H9 (cell line): ENCODE measurements at regions not wholly inside any gene's neighbourhood (a gene's known extent, or its start where the extent isn't known, plus 50 kb on each side); places are given as distances from the start of the nearest gene placed in this dataset.

Experiments used
- DNase-seq: peaks from one replicate; pipeline ENCODE4 v3.0.0-alpha.2; 2017
- H2AFZ ChIP-seq: one replicate; pipeline ENCODE4 v1.6.1; 2013; ENCODE audit warnings: mild to moderate bottlenecking, low read length, control low read depth, moderate library complexity
- H2AK5ac ChIP-seq: 2 replicates; pipeline ENCODE4 v1.6.1; 2013; ENCODE audit warnings: low read length, control low read depth, mixed read lengths; ENCODE audit not compliant: insufficient read length
- H2BK120ac ChIP-seq: one replicate; pipeline ENCODE4 v1.6.1; 2013; ENCODE audit warnings: low read depth, mild to moderate bottlenecking, low read length, control low read depth, inconsistent platforms; ENCODE audit not compliant: poor library complexity, severe bottlenecking
- H2BK12ac ChIP-seq: 2 replicates; pipeline ENCODE4 v1.6.1; 2013; ENCODE audit warnings: low read length, control low read depth, mixed read lengths, low read depth; ENCODE audit not compliant: insufficient read length
- H2BK15ac ChIP-seq: 2 replicates; pipeline ENCODE4 v1.6.1; 2013; ENCODE audit warnings: low read depth, low read length, control low read depth
- H2BK20ac ChIP-seq: one replicate; pipeline ENCODE4 v1.6.1; 2013; ENCODE audit warnings: low read depth, mild to moderate bottlenecking, low read length, control low read depth, inconsistent platforms; ENCODE audit not compliant: poor library complexity, severe bottlenecking
- H2BK5ac ChIP-seq: 2 replicates; pipeline ENCODE4 v1.6.1; 2013; ENCODE audit warnings: low read length, control low read depth, mixed read lengths; ENCODE audit not compliant: insufficient read length
- H3K14ac ChIP-seq: 2 replicates; pipeline ENCODE4 v1.6.1; 2013; ENCODE audit warnings: low read length, control low read depth; ENCODE audit not compliant: insufficient read depth
- H3K18ac ChIP-seq: 2 replicates; pipeline ENCODE4 v1.6.1; 2013; ENCODE audit warnings: low read depth, mild to moderate bottlenecking, mixed read lengths, low read length, control low read depth; ENCODE audit not compliant: insufficient read length
- H3K23ac ChIP-seq: 2 replicates; pipeline ENCODE4 v1.6.1; 2013; ENCODE audit warnings: low read length, control low read depth, mixed read lengths, low read depth; ENCODE audit not compliant: insufficient read length
- H3K23me2 ChIP-seq: 2 replicates; pipeline ENCODE4 v1.6.1; 2013; ENCODE audit warnings: low read depth, mild to moderate bottlenecking, mixed read lengths, low read length, control low read depth; ENCODE audit not compliant: insufficient read length, poor library complexity, severe bottlenecking
- H3K27ac ChIP-seq: 2 replicates; pipeline ENCODE4 v1.5.1; 2013; ENCODE audit warnings: low read length, control low read depth, mixed read lengths, low read depth; ENCODE audit not compliant: insufficient read length
- H3K27me3 ChIP-seq: 2 replicates; pipeline ENCODE4 v1.6.1; 2013; ENCODE audit warnings: low read length, control low read depth, inconsistent platforms; ENCODE audit not compliant: insufficient read depth
- H3K4ac ChIP-seq: 2 replicates; pipeline ENCODE4 v1.6.1; 2013; ENCODE audit warnings: low read depth, mild to moderate bottlenecking, control low read depth, inconsistent platforms, low read length, moderate library complexity
- H3K4me1 ChIP-seq: 2 replicates; pipeline ENCODE4 v1.6.1; 2013; ENCODE audit warnings: low read length, control low read depth, inconsistent platforms; ENCODE audit not compliant: insufficient read depth
- H3K4me2 ChIP-seq: 2 replicates; pipeline ENCODE4 v1.6.1; 2013; ENCODE audit warnings: low read length, control low read depth, mixed read lengths; ENCODE audit not compliant: insufficient read length, insufficient read depth
- H3K56ac ChIP-seq: 2 replicates; pipeline ENCODE4 v1.6.1; 2013; ENCODE audit warnings: low read depth, mild to moderate bottlenecking, mixed read lengths, low read length, control low read depth; ENCODE audit not compliant: insufficient read length
- H3K79me1 ChIP-seq: 2 replicates; pipeline ENCODE4 v1.6.1; 2013; ENCODE audit warnings: low read depth, mild to moderate bottlenecking, moderate library complexity, low read length, control low read depth, inconsistent platforms; ENCODE audit not compliant: insufficient read depth, poor library complexity, severe bottlenecking
- H3K79me2 ChIP-seq: 2 replicates; pipeline ENCODE4 v1.6.1; 2013; ENCODE audit warnings: low read length, control low read depth, inconsistent platforms; ENCODE audit not compliant: insufficient read depth
- H3K9ac ChIP-seq: 2 replicates; pipeline ENCODE4 v1.6.1; 2013; ENCODE audit warnings: low read length, control low read depth, mixed read lengths; ENCODE audit not compliant: insufficient read length; ENCODE audit errors: extremely low read depth
- H3K9me3 ChIP-seq: one replicate; pipeline ENCODE4 v1.6.1; 2013; ENCODE audit warnings: low read depth, low read length, inconsistent platforms; ENCODE audit not compliant: control insufficient read depth
- H3T11ph ChIP-seq: one replicate; pipeline ENCODE4 v1.6.1; 2013; ENCODE audit warnings: mild to moderate bottlenecking, low read length, control low read depth, inconsistent platforms
- H4K20me1 ChIP-seq: one replicate; pipeline ENCODE4 v1.6.1; 2013; ENCODE audit not compliant: control insufficient read depth, insufficient read length, insufficient read depth
- H4K5ac ChIP-seq: 2 replicates; pipeline ENCODE4 v1.6.1; 2013; ENCODE audit warnings: low read depth, mild to moderate bottlenecking, mixed read lengths, low read length, control low read depth; ENCODE audit not compliant: insufficient read length
- H4K8ac ChIP-seq: replicated peaks from 2 replicates; pipeline ENCODE4 v1.6.1; 2013; ENCODE audit warnings: low read length, control low read depth, mixed read lengths, low read depth; ENCODE audit not compliant: insufficient read length
- H4K91ac ChIP-seq: 2 replicates; pipeline ENCODE4 v1.6.1; 2013; ENCODE audit warnings: low read depth, mild to moderate bottlenecking, moderate library complexity, mixed read lengths, low read length, control low read depth; ENCODE audit not compliant: insufficient read length
- H3K27ac Mint-ChIP-seq, 3 experiments: 2 replicates in 2 of 3; 3 replicates in 1 of 3; pipeline ENCODE4 v1.8.0; 2020 to 2021; ENCODE audit warnings: mixed read lengths in 3 of 3, mild to moderate bottlenecking in 1 of 3, moderate library complexity in 1 of 3
- H3K27me3 Mint-ChIP-seq: 2 replicates; pipeline ENCODE4 v1.8.0; 2021; ENCODE audit warnings: low read depth, mild to moderate bottlenecking, moderate library complexity, mixed read lengths
- H3K36me3 Mint-ChIP-seq, 3 experiments: 2 replicates in 2 of 3; 3 replicates in 1 of 3; pipeline ENCODE4 v1.8.0; 2020 to 2021; ENCODE audit warnings: low read depth in 3 of 3, mixed read lengths in 3 of 3; ENCODE audit not compliant: insufficient read depth in 1 of 3
- H3K4me1 Mint-ChIP-seq, 2 experiments: 2 replicates each; pipeline ENCODE4 v1.8.0; 2020; ENCODE audit warnings: mixed read lengths in 2 of 2
- H3K4me3 Mint-ChIP-seq, 2 experiments: 2 replicates in 1 of 2; 3 replicates in 1 of 2; pipeline ENCODE4 v1.8.0; 2020 to 2021; ENCODE audit warnings: mild to moderate bottlenecking in 2 of 2, mixed read lengths in 2 of 2, moderate library complexity in 1 of 2
- H3K9me3 Mint-ChIP-seq, 2 experiments: 2 replicates in 1 of 2; 3 replicates in 1 of 2; pipeline ENCODE4 v1.8.0; 2020; ENCODE audit warnings: mild to moderate bottlenecking in 2 of 2, mixed read lengths in 2 of 2, moderate library complexity in 1 of 2
- CTCF ChIP-seq: fragments of 200-600 bp; sonication (generic); conservative IDR thresholded peaks from 3 replicates; pipeline ENCODE4 v1.8.0; 2021; ENCODE audit warnings: antibody characterized with exemption, mild to moderate bottlenecking
- WGBS: extraction: QIAGEN DNeasy Blood & Tissue Kit; methylation state at CpG from one replicate; pipeline ENCODE4 v1.1.7; 2013; ENCODE audit warnings: missing lambda C conversion rate, low lambda C conversion rate, mixed read lengths; ENCODE audit not compliant: insufficient read length; ENCODE audit errors: extremely low coverage; 5-methylcytosine and 5-hydroxymethylcytosine counted together

GRCh38 chr14:98766818-98767217 lies 505.2 kb downstream of the BCL11B start:
- H3K14ac ChIP-seq, result no peak overlapping the region
- H3T11ph ChIP-seq, result no peak overlapping the region
- H4K20me1 ChIP-seq, result no peaks in the 10 kb centered on the region
- Mint-ChIP-seq H3K9me3 (peaks cover 10 to 12% of the 10 kb centered on the region in 2 experiments), H3K4me1 (peaks cover 8 to 9% of the 10 kb centered on the region in 2 experiments), H3K4me3 (no peak overlapping the region), H3K27me3 (peaks cover 3% of the 10 kb centered on the region; the same call in 1 of the 2 replicates), H3K27ac (no peak overlapping the region), H3K36me3 (peaks cover 0 to 10% (median 0%) of the 10 kb centered on the region in 3 experiments; a peak in 3 of 7 replicates)
- H4K91ac ChIP-seq, result no peak overlapping the region
- no peak for DNase-seq
- no peak overlapping the region for H3K27ac ChIP-seq
- no CpG with 5 or more reads among the region's 4 CpGs for WGBS
- no peak overlapping the region for H3K4me2 ChIP-seq
- no peaks in the 10 kb centered on the region for H3K23me2 ChIP-seq
- no peak overlapping the region for H2AK5ac ChIP-seq
- H3K27me3 ChIP-seq, result no peaks in the 10 kb centered on the region
- no peak overlapping the region for H2BK20ac ChIP-seq
- no peak overlapping the region for H4K5ac ChIP-seq
- no peak overlapping the region for H3K56ac ChIP-seq
- H2BK5ac ChIP-seq, result no peak overlapping the region
- H3K23ac ChIP-seq, result no peak overlapping the region
- no peak overlapping the region for H3K9ac ChIP-seq
- H4K8ac ChIP-seq, result no peak overlapping the region
- no peak overlapping the region for H3K18ac ChIP-seq
- H2BK12ac ChIP-seq, result no peak overlapping the region
- H3K4ac ChIP-seq, result no peak overlapping the region
- H2AFZ ChIP-seq, result peak overlapping the region; percentile 52
- no peaks in the 10 kb centered on the region for H3K79me1 ChIP-seq
- no peaks in the 10 kb centered on the region for H3K4me1 ChIP-seq
- no peak overlapping the region for H2BK120ac ChIP-seq
- no peak for TF ChIP-seq CTCF
- H3K9me3 ChIP-seq, result no peaks in the 10 kb centered on the region
- no peak overlapping the region for H2BK15ac ChIP-seq
- no peaks in the 10 kb centered on the region for H3K79me2 ChIP-seq
